Thyroid gland (tissue), 4 donors: ENCODE measurements at regions not wholly inside any gene's neighbourhood (a gene's known extent, or its start where the extent isn't known, plus 50 kb on each side); places are given as distances from the start of the nearest gene placed in this dataset.
"Not testable (repeated sequence)": the region's sequence is repeated elsewhere in the genome, so short reads cannot be mapped to it uniquely, and the experiment has no call there.

Experiments used
- DNase-seq, 2 donors: peaks; one replicate each; pipeline ENCODE4 v3.0.0-alpha.2; 2019
- H3K27ac ChIP-seq, 3 donors: fragments of 200-600 bp; sonication (generic); 1 replicate in 2 of 3; 2 replicates in 1 of 3; pipeline ENCODE4 v1.5.1; 2016 to 2019; ENCODE audit warnings: mild to moderate bottlenecking in 1 of 3, moderate library complexity in 1 of 3
- H3K27me3 ChIP-seq: fragments of 200-600 bp; sonication (generic); one replicate; pipeline ENCODE4 v1.5.1; 2019
- H3K36me3 ChIP-seq, 2 donors: fragments of 200-600 bp; sonication (generic); one replicate each; pipeline ENCODE4 v1.5.1; 2016 to 2019
- H3K4me1 ChIP-seq, 2 donors: fragments of 200-600 bp; sonication (generic); one replicate each; pipeline ENCODE4 v1.5.1; 2017 to 2019
- H3K4me3 ChIP-seq, 3 donors: fragments of 200-600 bp; sonication (generic); replicated peaks in 1 of 3; 1 replicate in 2 of 3; 2 replicates in 1 of 3; pipeline ENCODE4 v1.5.1; 2016; ENCODE audit warnings: mild to moderate bottlenecking in 1 of 3
- H3K9me3 ChIP-seq: fragments of 200-600 bp; sonication (generic); one replicate; pipeline ENCODE4 v1.5.1; 2017
- CTCF ChIP-seq, 6 experiments: fragments of 200-600 bp in 3 of 6; fragments of 450-650 bp in 3 of 6; sonication (generic) in 3 of 6; IDR thresholded peaks; one replicate each; pipeline ENCODE4 v1.5.1; 2016 to 2019; ENCODE audit warnings: antibody characterized with exemption in 6 of 6, mild to moderate bottlenecking in 2 of 6, inconsistent platforms in 1 of 6, moderate library complexity in 1 of 6
- POLR2A ChIP-seq, 2 donors: fragments of 450-650 bp; IDR thresholded peaks; one replicate each; pipeline ENCODE4 v1.6.1; 2017; ENCODE audit warnings: antibody characterized with exemption in 2 of 2, mild to moderate bottlenecking in 2 of 2, moderate library complexity in 1 of 2
- WGBS, 2 donors: methylation state at CpG; one replicate each; pipeline ENCODE4 v1.1.5; 2017; 5-methylcytosine and 5-hydroxymethylcytosine counted together
- intact Hi-C: fragments of 100-400 bp; cut with DNase I; formaldehyde crosslinking; loops from one replicate; pipeline ENCODE4 v1.15.1; 2023

GRCh38 chr1:83318366-83318765 lies 680.6 kb downstream of the TTLL7 start:
- 96% methylated on average over 2 of the region's 2 CpGs for WGBS, 2 donors
- Histone ChIP-seq H3K36me3 (no peaks in the 10 kb centered on the region), H3K4me3 (no peak overlapping the region), H3K9me3 (no peaks in the 10 kb centered on the region), H3K4me1 (no peaks in the 10 kb centered on the region), H3K27me3 (no peaks in the 10 kb centered on the region), H3K27ac (no peak overlapping the region)
- TF ChIP-seq POLR2A (IDR thresholded peaks at IDR 0.05) (no peak), CTCF (IDR thresholded peaks at IDR 0.05) (no peak)
- intact Hi-C loops: no loop called here
- no peak for DNase-seq

DNA sequence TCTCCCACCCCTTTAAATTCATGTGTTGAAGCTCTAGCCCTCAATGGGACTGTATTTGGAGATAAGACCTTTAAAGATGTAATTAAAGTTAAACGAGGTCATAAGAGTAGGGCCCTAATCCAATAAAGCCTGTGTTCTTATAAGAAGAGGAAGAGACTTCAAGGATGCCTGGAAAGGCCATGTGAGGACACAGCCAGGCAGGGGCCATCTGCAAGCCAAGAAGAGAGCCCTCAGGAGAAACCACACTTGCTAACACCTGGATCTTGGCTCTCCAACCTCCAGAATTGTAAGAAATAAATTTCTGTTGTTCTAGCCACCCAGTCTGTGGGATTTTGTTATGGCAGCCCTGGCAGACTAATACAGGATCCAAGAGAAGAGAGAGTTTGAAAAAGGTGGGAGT lies 683.5 kb downstream of the TTLL7 start:
- H3K36me3 ChIP-seq, DNase-seq, H3K4me1 ChIP-seq, H3K27me3 ChIP-seq, H3K9me3 ChIP-seq, intact Hi-C loops, H3K4me3 ChIP-seq, H3K27ac ChIP-seq: not testable (repeated sequence)
- WGBS, 2 donors: 30 to 60% methylated on average over 1 of the region's 1 CpG

DNA sequence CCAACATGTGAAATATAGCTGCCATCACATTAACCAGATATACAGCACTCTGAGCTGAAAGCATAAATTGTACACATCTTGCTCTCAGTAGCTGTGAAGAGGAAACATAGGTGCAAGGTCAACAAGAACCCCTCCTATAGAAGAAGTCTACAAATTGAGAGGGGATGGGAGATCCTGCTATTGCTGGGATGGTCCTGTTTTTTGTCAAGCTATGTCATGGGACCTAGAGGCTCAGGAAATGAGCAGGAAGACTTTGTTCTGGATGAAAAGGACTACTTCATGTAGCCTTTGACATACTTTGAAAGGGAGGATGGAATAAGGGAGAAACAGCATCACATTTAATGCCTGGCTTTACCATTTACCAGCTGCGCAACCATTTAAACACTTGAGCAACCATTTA lies 688.8 kb downstream of the TTLL7 start:
- H3K9me3 ChIP-seq, H3K4me1 ChIP-seq, H3K27ac ChIP-seq, intact Hi-C loops, H3K4me3 ChIP-seq, DNase-seq, H3K27me3 ChIP-seq, H3K36me3 ChIP-seq: not testable (repeated sequence)
- 95 to 97% methylated on average over 1 of the region's 1 CpG for WGBS, 2 donors

DNA sequence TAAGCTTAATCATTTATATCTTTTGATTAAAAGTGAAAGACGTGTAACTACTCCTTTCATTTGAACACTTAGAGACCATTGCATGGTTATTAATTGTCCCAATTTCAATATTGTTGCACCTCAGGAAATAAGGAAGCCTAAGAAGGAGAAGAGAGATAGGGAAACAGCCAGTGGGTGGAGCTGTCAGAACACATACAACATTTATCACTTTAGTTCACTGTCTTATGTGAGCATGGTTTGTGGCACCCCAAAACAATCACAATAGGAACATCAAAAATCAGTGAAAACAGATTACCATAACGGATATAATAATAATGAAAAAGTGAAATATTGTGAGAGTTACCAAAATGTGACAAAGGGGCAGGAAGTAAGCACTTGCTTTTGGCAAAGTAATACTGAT lies 689.9 kb downstream of the TTLL7 start:
- H3K9me3 ChIP-seq, intact Hi-C loops, H3K4me1 ChIP-seq, H3K4me3 ChIP-seq, H3K27me3 ChIP-seq, H3K36me3 ChIP-seq, H3K27ac ChIP-seq, DNase-seq: not testable (repeated sequence)
- TF ChIP-seq CTCF (IDR thresholded peaks at IDR 0.05): peak in 1 of 6 experiments; percentile 8
- 88 to 92% methylated on average over 2 of the region's 2 CpGs for WGBS, 2 donors

DNA sequence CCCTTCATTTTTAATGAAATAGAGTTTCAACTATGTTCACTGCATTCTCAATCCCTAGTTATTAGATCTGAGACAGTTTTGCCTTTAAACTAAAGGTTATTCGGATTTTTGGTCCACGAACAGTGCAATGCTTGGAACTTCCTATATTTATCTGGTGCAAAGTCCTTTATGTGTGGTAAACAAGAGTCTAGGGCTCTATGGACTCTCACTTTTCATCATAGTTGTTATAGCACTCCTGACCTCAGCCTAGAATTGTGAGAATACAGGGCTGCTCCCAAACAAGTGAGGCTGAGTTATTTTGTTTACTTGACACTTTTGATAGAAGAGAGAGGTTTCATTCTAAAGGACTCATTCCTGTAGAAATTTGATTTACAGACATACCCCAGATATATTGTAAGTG lies 692.1 kb downstream of the TTLL7 start:
- H3K27ac ChIP-seq, H3K9me3 ChIP-seq, DNase-seq, H3K4me3 ChIP-seq, H3K4me1 ChIP-seq, H3K27me3 ChIP-seq, intact Hi-C loops, H3K36me3 ChIP-seq: not testable (repeated sequence)
- WGBS, 2 donors: 62 to 87% methylated on average over 2 of the region's 2 CpGs

DNA sequence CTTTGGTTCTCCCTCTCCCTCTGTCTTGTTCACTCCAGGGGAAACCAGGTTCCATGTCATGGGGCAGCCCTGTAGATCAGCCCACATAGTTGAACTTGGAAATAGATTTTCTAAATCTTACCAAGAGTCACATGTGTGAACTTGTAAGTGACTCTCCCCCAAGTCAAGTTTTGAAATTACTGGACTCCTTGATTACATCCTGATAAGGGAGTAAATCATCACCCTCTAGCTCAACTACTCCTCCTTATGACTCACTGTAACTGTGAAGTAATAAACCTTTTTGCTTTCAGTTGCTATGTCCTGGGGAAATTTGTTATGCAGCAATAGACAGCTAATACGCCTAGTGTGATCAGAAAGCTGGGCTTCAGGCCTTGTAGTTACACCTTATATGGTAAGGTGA lies 703.3 kb downstream of the TTLL7 start:
- 91 to 100% methylated on average over 1 of the region's 1 CpG for WGBS, 2 donors
- H3K27me3 ChIP-seq, DNase-seq, H3K27ac ChIP-seq, H3K4me3 ChIP-seq, H3K9me3 ChIP-seq, H3K4me1 ChIP-seq, intact Hi-C loops, H3K36me3 ChIP-seq: not testable (repeated sequence)

DNA sequence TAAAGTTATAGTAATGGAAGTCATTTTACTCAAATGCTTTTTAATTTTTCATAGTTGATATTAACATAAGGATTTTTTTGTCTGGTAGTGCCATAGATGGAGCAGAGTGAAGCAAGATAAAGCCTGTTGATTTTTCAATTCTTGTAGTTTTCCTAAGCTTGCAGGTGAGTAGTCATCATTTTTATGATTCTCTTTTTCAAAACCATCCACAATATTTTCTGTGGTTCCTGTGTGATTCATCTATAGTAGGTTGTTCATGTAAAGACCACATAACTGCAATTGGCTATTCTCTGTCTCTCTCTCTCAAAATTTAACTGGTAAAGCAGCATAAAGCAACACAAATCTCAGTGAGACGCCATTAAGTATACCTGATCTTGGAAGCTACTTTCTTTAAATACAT lies 711.5 kb downstream of the TTLL7 start:
- DNase-seq, H3K27me3 ChIP-seq, H3K4me3 ChIP-seq, H3K9me3 ChIP-seq, H3K27ac ChIP-seq, H3K4me1 ChIP-seq, H3K36me3 ChIP-seq, intact Hi-C loops: not testable (repeated sequence)
- 87 to 97% methylated on average over 1 of the region's 1 CpG for WGBS, 2 donors

DNA sequence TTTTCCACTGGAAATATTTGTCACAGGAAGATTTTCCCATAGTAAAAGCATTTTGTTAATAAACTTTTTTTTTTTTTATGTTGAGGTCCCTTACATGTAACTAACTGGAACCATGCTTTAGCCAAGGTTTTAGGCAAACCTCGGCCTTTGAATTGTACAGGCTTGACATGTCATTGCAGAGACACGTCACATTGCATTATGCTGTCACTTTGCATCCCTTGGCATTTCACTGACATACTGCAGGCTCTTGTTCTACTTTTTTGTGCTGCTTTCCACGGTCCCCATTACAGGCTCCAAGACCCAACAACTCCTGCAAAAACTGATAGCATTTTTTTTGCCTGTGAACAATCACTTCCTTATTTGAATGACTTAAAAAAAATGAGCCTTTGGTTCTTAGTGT lies 724.3 kb downstream of the TTLL7 start:
- intact Hi-C loops, H3K27me3 ChIP-seq, H3K4me1 ChIP-seq, H3K4me3 ChIP-seq, H3K27ac ChIP-seq, H3K9me3 ChIP-seq, H3K36me3 ChIP-seq, DNase-seq: not testable (repeated sequence)
- WGBS, 2 donors: 68 to 73% methylated on average over 3 of the region's 3 CpGs

GRCh38 chr1:83272484-83272883 lies 726.4 kb downstream of the TTLL7 start:
- H3K27ac ChIP-seq, DNase-seq, intact Hi-C loops, H3K4me1 ChIP-seq, H3K9me3 ChIP-seq, H3K27me3 ChIP-seq, H3K4me3 ChIP-seq, H3K36me3 ChIP-seq: not testable (repeated sequence)
- 87 to 94% methylated on average over 1 of the region's 1 CpG for WGBS, 2 donors

GRCh38 chr1:83271834-83272233 lies 727.1 kb downstream of the TTLL7 start:
- not testable (repeated sequence) for H3K27me3 ChIP-seq
- WGBS, 2 donors: 28 to 30% methylated on average over 3 of the region's 3 CpGs

GRCh38 chr1:83270801-83271200 lies 728.1 kb downstream of the TTLL7 start:
- H3K9me3 ChIP-seq, intact Hi-C loops, H3K36me3 ChIP-seq, H3K27me3 ChIP-seq, H3K4me3 ChIP-seq, DNase-seq, H3K27ac ChIP-seq, H3K4me1 ChIP-seq: not testable (repeated sequence)
- 75 to 100% methylated on average over 1 of the region's 1 CpG for WGBS, 2 donors

More at GRCh38 chr1:83271834-83272233, 727.1 kb downstream of the TTLL7 start:
- H3K9me3 ChIP-seq, H3K4me1 ChIP-seq, intact Hi-C loops, H3K4me3 ChIP-seq, H3K27ac ChIP-seq, DNase-seq, H3K36me3 ChIP-seq: not testable (repeated sequence)

GRCh38 chr1:83263808-83264207 lies 735.1 kb downstream of the TTLL7 start:
- H3K27me3 ChIP-seq, DNase-seq, H3K36me3 ChIP-seq, H3K9me3 ChIP-seq, H3K4me3 ChIP-seq, intact Hi-C loops, H3K4me1 ChIP-seq, H3K27ac ChIP-seq: not testable (repeated sequence)
- WGBS, 2 donors: 93 to 97% methylated on average over 10 to 13 of the region's 14 CpGs
